ENCODE measurements at regions not wholly inside any gene's neighbourhood (a gene's known extent, or its start where the extent isn't known, plus 50 kb on each side); places are given as distances from the start of the nearest gene placed in this dataset.

- no peak for TF ChIP-seq POLR2A (IDR thresholded peaks at IDR 0.05)
- no peak for TF ChIP-seq CTCF (IDR thresholded peaks at IDR 0.05)
Observed at GRCh38 chr14:66101662-66102061, 384.5 kb upstream of the CCDC196 start.
